Fibroblast of the conjunctiva (primary cell): ENCODE measurements at regions not wholly inside any gene's neighbourhood (a gene's known extent, or its start where the extent isn't known, plus 50 kb on each side); places are given as distances from the start of the nearest gene placed in this dataset.

Source experiments
- DNase-seq: peaks from one replicate; pipeline ENCODE4 v3.0.0-alpha.2; 2010; ENCODE audit warnings: low read depth

GRCh38 chr5:115072266-115073064 is 97.2 kb downstream of the TRIM36 start:
- DNase-seq = no peak

DNA sequence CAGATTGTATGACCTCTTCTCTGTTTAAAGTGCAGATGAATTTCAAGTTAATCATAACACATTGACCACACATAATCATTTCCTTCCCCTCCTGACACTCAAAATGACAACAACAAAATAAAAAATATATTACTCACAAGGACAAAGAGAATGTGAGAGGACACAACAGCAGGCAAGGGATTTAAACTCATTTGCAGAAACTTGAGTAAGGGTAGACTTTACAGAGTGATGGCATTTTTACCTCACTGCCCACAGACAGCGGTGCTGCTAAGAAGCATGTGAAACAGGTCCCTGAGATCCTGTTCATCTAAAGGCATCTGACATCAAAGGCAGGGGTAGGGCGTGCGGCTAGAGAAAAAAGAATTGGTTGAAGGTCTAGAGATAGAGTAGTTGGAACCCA is 99.0 kb downstream of the TRIM36 start:
- no peak for DNase-seq

GRCh38 chr5:115069087-115069968 is 100.4 kb downstream of the TRIM36 start:
- DNase-seq = peak; percentile 18

DNA sequence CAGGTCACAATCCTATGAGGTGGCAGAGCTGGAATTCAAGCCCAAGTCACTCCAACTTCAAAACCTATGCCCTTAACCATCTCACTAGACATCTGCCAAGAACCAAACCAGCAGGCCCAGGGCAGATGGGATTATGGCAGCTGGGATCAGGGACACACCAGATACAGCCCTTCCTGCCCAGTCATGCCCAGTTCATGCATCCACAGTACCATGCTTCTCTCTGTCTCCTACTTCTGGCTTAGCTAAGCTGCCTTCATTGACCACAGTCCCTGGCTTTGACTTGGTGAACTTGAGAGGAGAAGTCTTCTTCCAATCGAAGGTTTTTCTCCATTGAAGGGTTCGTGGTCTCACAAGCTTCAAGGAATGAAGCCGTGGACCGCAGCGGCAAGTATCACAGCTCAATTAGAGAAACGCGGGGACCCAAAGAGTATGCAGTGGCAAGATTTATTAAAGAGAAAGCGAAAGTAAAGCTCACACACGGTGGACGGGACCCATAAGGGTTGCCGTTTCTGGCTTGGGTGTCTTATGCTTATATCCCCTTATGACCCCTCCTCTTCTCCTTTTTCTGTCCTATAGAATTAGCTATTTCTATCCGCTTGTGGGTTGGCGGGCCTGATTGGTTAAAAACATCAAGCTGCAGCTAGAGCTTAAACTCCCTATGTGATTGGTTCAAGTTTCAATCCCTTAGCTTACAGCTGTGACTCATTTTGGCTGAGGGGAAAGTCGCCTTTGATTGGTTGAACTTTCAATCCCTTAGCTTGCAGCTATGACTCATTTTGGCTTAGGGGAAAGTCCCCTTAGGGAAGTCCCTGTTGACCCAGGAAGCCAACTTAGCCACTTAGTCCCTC is 101.2 kb downstream of the TRIM36 start:
- DNase-seq = peak; percentile 9

- no peak for DNase-seq
These were observed 105.3 kb downstream of the TRIM36 start for GRCh38 chr5:115064380-115064779.

- DNase-seq = no peak
These were observed 115.2 kb downstream of the TRIM36 start for GRCh38 chr5:115054387-115054951.

DNA sequence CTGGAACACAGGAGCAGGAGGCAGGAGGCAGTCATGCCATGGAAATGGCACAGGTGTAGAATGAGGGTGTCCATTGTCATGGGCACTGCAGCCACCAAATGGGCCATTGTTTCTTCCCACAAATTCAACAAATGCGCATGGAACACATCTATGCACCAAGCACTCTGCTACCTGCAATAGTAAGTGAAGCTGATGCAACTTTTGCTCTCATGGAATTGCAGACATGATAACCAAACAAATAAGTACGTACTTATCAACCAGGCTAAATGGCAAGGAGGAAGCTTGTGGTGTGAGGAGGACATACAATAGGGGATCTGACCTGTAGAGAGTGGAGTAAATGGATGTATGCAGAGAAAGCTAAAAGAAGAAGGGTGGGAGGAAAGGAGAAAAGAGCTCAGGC is 116.8 kb downstream of the TRIM36 start:
- no peak for DNase-seq

DNA sequence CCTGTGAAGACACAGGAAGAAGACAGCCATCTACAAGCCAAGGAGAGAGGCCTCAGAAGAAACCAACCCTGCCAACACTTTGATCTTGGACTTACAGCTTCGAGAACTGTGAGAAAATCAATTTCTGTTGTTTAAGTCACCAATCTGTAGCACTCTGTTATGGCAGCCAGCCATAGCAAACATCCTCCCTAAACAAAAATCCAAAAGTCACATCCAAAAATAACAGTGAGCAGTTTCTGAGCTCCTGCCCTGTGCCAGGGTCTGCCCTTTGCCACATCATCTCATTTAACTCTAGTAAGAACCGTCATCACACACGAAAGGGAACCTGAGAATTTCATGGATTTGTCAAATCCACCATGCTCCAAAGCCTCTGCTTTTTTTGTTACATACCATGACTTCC is 118.8 kb downstream of the TRIM36 start:
- DNase-seq = no peak

GRCh38 chr5:115033861-115034260 is 135.8 kb downstream of the TRIM36 start:
- no peak for DNase-seq

DNA sequence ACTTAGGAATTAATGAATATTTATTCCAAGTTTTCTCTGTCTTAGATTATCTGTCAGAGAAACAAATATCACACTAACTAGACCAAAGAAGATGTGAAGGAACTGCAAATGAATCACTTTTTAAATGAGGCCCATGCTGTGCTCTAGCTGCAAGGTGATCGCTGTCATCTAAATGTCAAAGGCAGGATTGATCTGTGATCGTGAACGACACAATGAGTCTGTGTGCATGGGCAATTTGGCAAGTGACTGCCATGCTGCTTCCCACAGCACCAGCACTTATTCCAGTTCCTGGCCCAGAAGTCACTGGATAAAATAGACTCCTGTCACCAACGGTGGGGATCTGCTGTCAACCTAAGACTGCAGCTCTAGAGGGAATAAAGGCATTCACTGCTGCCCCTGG is 141.2 kb downstream of the TRIM36 start:
- DNase-seq = no peak

- DNase-seq = no peak
These were observed 144.8 kb downstream of the TRIM36 start for GRCh38 chr5:115024922-115025321.

DNA sequence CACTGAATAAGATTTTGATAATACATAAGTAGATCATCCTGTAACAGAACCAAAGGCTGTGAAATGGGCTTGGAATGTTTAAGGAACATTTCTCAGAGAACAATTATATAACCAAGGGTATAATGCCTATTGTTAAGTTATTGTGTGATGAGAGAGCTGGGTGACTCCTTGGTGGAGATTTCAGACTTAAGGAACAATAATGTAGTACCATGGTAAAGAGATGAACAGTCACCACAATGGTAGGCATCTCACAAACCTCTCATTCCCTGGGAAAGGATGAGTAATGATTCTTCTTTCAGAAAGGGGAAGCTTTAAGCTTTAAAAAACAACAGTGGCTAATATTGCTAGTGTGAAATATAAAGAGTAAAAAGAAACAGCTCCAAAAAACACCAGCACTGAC is 147.4 kb downstream of the TRIM36 start:
- DNase-seq = no peak

GRCh38 chr5:115016646-115017045 is 153.1 kb downstream of the TRIM36 start:
- no peak for DNase-seq

- DNase-seq = no peak
These were observed 170.5 kb downstream of the TRIM36 start for GRCh38 chr5:114999176-114999575.

DNA sequence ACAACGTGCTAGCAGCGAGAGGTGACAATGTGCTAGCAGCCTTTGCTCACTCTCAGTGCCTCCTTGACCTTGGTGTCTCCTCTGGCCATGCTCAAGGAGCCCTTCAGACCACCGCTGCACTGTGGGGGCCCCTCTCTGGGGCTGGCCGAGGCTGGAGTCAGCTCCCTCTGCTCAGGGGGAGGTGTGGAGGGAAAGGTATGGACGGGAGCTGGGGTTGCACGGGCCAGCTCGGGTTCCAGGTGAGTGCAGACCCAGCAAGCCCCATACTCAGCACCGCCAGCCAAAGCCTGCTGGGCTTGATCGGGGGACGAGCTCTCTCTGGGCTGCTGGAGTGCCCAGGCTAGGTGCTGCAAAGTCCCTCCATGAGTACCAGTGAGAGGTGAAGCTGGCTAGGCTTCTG is 180.2 kb downstream of the TRIM36 start:
- no peak for DNase-seq

DNA sequence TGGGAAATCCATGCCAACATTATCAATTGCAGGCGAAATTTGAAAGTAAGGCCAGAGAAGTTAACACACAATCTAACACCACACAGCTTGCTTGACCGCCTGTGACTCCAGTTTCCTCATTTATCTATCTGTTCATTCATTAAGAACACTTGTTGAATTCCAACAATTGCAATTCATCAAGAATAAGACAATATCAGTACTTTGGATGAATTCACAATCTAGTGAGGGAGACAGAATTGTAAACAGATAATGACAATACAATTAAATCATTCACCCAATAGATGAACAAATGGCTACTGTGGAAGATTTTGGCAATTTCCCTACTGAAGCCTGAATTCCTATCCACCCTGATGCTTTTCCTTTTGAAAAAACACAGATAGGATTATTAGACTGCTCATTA is 181.6 kb downstream of the TRIM36 start:
- no peak for DNase-seq

DNA sequence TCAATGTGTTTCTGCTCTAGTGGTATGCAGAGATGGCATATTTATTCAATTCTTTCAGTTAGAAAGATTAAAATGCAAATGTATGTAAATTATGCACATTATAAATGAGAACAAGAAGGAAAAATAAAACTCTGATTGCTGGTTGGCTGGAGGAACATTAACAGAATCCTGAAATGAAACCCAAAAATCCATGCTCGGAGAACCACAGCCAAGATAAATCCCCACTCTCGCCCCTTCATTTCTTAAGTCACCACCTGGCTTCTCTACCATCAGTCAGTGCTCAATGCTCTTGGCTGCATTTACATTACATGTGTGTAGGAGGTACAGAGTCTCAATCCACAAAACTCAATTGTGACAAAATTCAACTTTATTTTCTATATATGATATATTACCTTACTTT is 184.9 kb downstream of the TRIM36 start:
- no peak for DNase-seq

DNA sequence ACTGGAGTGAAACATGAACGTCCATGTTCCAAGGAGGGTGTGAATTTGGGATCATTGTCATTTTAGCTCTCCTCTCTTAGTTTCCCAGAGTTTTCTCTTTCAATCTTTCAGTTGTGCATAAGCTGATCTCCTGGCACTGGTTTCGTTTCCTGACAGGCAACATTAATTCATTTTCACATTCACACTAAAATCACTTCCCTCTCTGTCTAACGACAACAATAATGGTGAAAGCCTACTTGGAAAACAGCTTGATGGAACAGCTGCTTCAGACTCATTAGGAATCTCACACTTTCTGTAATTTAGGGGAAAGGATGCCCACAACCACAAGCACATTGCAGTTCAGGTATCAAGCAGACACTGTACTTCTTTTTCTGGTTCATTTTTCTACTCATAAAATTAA is 188.6 kb downstream of the TRIM36 start:
- no peak for DNase-seq

DNA sequence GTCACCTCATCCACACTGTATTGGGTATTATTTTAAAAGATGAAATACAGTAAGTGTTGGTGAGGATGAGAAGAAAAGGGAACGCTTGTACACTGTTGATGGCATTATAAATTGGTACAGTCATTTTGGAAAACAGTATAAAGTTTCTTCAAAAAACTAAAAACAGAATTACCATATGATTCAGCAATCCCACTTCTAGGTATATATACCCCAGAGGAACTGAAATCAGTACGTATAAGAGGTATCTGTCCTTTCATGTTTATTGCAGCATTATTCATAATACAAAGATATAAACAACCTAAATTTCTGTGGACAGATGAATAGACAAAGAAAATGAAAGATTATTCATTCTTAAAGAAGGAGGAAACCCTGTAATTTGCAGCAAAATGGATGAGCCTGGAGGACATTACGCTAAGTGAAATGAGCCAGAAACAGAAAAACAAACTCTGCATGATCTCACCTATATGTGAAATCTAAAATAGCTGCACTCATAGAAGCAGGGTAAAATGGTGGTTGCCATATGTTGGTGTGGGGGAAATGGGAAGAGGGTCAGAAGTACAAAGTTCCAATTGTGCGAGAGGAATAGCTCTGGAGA is 191.6 kb downstream of the TRIM36 start:
- no peak for DNase-seq

GRCh38 chr5:114969482-114969881 is 200.2 kb downstream of the TRIM36 start:
- DNase-seq = no peak

- DNase-seq = no peak
These were observed 212.3 kb downstream of the TRIM36 start for GRCh38 chr5:114957384-114957783.

DNA sequence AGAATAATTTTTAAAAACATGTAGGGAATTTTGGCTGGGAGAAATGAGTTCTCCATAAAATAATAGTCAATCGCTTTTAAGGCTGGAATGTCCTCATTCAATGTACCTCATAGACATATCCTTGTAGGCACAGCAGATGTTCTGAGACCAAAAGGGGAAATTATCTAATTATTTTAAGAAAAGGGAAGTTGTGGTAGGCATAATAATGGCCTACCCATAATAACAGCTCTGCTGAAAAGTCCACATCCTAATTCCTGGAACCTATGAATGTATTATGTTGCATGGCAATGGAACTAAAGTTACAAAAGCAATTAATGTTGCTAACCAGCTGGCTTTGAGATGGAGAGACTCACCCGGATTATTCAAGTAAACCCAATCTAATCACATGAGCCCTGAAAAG is 216.1 kb downstream of the TRIM36 start:
- DNase-seq = no peak
